Activated naive CD4-positive, alpha-beta T cell treated with anti-CD3 and anti-CD28 coated beads, Interleukin-2, amount 50 U/mL, for 72 hours (primary cell): ENCODE measurements at regions not wholly inside any gene's neighbourhood (a gene's known extent, or its start where the extent isn't known, plus 50 kb on each side); places are given as distances from the start of the nearest gene placed in this dataset.

Experiments used
- ATAC-seq, 2 donors: fragments of 150-1000 bp; cut with Tn5 transposase; 2 replicates each; pipeline ENCODE4 v1.10.0; 2021; ENCODE audit warnings: mild to moderate bottlenecking in 2 of 2, moderate library complexity in 2 of 2
- DNase-seq, 2 donors: peaks; one replicate each; pipeline ENCODE4 v3.0.0; 2021 to 2022; ENCODE audit warnings: low spot score in 2 of 2
- H3K27ac Mint-ChIP-seq, 2 donors: one replicate each; pipeline ENCODE4 v1.8.0; 2022; ENCODE audit warnings: mild to moderate bottlenecking in 2 of 2, mixed read lengths in 2 of 2
- H3K36me3 Mint-ChIP-seq, 2 donors: one replicate each; pipeline ENCODE4 v1.8.0; 2022; ENCODE audit warnings: mixed read lengths in 2 of 2
- H3K9me3 Mint-ChIP-seq, 2 donors: one replicate each; pipeline ENCODE4 v1.8.0; 2022; ENCODE audit warnings: mixed read lengths in 2 of 2

DNA sequence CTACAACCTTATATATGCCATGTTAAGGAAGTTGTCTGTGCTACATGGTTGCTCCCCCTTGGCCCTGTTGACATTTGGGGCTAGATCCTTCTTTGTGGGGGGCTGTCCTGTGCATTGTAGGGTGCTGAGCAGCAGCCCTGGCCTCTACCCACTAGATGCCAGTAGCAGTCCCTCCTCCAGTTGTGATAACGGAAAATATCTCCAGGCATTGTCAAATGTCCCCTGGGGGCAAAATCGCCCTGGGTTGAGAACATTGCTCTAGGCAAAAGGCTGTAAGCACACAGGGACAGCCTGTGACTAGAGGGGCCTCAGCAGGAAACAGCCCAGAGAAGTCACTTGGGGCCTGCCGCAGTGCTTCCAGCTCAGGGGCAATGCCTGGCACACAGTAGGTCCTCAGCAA is 1100.3 kb downstream of the BCL11B start:
- DNase-seq (no peak), ATAC-seq (no peak)
- Mint-ChIP-seq H3K27ac (peak overlapping the region; percentile 99 to 100), H3K9me3 (peaks cover 4 to 9% of the 10 kb centered on the region in 2 donors), H3K36me3 (peaks cover 14 to 36% of the 10 kb centered on the region in 2 donors)

DNA sequence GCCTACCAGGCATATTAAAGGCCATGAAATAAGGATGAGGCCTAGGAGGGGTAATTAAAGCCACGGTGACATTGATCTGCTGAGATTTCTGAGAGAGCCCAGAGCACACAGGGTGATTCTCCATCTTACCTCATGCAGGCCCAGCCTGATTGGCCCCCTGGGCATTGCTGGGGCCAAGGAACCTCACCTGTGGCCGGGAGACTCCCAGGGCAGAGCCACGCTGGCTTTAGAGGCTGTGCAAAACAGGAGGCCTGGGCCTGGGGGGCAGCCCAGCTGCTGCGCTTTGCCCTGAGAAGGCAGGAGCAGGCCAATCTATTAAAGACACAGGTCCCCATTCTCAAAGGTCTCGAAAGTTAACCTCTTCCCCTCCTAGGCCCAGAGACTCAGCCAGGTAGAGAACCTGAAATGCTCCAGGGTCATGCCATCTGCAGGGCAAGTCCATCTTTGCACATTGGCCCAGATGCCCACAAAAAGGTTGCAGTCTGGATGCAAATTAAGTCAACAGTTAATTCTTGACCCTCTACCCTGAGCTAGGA is 1099.7 kb downstream of the BCL11B start:
- H3K27ac Mint-ChIP-seq, result peak overlapping the region; percentile 99 to 100
- DNase-seq, result no peak
- H3K36me3 Mint-ChIP-seq, result peaks cover 12 to 33% of the 10 kb centered on the region in 2 donors
- H3K9me3 Mint-ChIP-seq, result peaks cover 4 to 7% of the 10 kb centered on the region in 2 donors
- ATAC-seq, result no peak

DNA sequence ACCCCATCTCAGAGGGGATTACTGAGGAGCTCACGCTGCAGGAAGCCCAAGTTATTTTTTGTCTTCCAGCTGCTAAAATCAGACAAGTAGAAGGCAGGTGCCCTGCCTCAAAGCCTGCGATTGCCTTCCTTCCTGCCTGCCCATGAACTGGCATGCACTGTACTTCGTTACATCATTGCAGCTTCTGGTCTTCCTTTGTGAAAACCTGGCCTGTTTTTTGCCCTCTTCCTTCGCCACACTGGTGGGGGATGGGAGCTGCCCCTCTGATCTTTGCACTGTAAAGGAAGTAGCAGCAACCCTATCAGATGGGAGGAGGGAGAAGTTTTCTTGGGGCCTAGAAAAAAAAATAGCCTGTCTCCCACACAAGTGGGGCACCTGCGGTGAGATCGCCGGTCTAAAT is 1098.7 kb downstream of the BCL11B start:
- peaks cover 3 to 23% of the 10 kb centered on the region in 2 donors for H3K36me3 Mint-ChIP-seq
- no peak for ATAC-seq
- no peak for DNase-seq
- H3K27ac Mint-ChIP-seq, result peak overlapping the region; percentile 100
- H3K9me3 Mint-ChIP-seq, result peaks cover under 1 to 2% of the 10 kb centered on the region in 2 donors

DNA sequence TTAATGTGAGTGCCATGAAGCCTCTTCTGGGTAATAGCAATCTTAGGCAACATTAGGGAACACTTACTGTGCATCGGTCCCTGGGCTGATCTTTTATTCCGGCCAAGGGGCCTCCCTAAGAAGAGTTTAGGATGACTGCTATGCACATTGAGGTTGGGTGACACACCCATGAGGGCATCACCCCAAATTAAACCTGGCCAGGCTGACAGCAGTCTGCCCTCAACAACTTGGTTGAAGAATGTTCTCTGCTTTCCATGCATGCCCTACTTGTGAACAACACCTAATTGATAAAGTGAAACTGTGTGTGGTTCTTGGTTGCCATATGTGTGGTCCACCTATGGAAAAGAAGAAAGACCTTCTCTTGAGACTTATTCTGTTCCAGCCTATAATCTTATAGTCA is 1098.0 kb downstream of the BCL11B start:
- DNase-seq (peak in 1 of 2 donors; percentile 74), ATAC-seq (peak in 1 of 2 donors; percentile 25)
- Mint-ChIP-seq H3K36me3 (peaks cover 0 to 16% of the 10 kb centered on the region in 2 donors), H3K27ac (peak overlapping the region; percentile 100), H3K9me3 (no peaks in the 10 kb centered on the region)

DNA sequence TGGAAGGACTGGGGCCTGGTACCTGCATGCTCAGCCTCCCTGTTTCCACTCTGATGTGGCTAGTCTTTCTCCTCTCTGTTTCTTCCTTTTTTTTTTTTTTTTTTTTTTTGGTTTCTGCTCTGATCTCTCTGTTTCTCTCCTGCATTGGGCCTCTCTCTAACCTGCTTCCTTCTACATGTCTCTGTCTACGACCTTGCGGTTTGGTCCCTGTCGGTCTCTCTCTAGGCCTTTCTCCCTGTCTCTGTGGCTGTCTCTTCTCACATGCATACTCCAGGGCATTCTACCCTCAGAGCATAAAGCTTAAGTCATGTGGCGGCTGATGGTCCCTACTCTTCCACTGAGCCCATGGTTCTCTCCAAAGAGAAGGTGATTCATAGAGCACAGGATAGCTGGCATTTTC is 1096.6 kb downstream of the BCL11B start:
- Mint-ChIP-seq H3K27ac (peak overlapping the region; percentile 100), H3K9me3 (no peaks in the 10 kb centered on the region)
- no peak for DNase-seq

DNA sequence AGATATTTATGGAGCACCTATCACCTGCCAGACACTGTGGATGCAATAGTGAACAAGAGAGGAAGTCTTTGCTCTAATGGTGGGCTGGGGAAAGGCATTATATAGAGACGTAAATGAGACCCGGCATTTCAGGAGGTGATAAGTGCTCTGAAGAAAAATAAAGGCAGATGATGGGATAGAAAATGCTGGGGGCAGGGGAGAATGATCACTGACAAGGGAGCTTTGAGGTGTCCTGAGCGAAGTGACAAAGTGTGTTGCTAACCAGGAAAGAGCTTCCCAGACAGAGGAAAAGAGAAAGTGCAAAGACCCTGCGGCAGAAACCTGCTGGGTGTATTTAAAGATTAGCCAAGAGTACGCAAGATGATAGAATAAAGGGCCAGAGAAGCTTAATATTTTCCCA is 1096.1 kb downstream of the BCL11B start:
- ATAC-seq (no peak), DNase-seq (no peak)
- peaks cover 1 to 9% of the 10 kb centered on the region in 2 donors for H3K36me3 Mint-ChIP-seq
- no peaks in the 10 kb centered on the region for H3K9me3 Mint-ChIP-seq
- H3K27ac Mint-ChIP-seq, result peak overlapping the region; percentile 100

More for the DNA sequence above, 1096.6 kb downstream of the BCL11B start:
- ATAC-seq, result peak; percentile 1 to 19
- H3K36me3 Mint-ChIP-seq, result peaks cover 0 to 11% of the 10 kb centered on the region in 2 donors

DNA sequence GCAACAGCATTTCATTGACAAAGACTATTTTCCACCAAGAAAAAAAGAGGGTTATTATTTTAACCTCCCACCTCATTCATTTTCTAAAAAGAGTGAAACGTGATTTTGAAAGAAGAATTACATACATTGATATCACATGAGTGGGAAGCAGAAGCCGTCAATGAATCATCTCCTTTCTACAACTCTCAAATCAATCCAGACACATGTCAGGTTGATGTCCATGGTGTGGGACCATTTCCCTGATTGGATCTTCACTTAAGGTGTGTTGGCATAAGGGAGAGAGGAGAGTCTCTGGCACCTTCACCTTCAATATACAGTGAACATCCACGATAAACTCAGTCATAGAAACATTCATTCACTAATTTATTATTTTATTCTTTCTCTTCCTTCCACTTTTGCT is 1095.1 kb downstream of the BCL11B start:
- ATAC-seq (peak; percentile 39 to 60), DNase-seq (no peak)
- peak overlapping the region; percentile 100 for H3K27ac Mint-ChIP-seq
- H3K36me3 Mint-ChIP-seq, result peaks cover 6 to 9% of the 10 kb centered on the region in 2 donors
- H3K9me3 Mint-ChIP-seq, result no peaks in the 10 kb centered on the region

DNA sequence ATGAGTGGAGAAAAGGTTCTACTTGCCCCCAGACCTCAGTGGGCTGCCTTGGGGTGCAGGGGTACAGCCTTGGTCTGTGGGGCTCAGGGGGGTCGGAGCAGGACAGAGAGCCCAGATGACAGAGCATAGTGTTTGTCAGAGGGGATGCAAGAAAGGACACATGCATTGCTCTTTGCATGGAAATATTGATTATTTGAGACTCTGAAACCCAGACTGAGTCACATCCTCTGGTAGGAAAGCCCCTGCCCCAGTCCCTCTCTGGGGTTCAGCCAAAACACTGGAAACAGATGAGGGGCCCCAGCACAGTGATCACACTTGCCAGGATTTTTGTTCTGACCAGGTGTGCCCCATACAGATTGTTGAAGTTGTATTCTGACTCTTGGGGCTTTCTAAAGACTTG is 1094.4 kb downstream of the BCL11B start:
- peak; percentile 75 to 81 for ATAC-seq
- peak; percentile 75 to 84 for DNase-seq
- Mint-ChIP-seq H3K27ac (peak overlapping the region; percentile 100), H3K9me3 (no peaks in the 10 kb centered on the region), H3K36me3 (peaks cover 6 to 9% of the 10 kb centered on the region in 2 donors)

DNA sequence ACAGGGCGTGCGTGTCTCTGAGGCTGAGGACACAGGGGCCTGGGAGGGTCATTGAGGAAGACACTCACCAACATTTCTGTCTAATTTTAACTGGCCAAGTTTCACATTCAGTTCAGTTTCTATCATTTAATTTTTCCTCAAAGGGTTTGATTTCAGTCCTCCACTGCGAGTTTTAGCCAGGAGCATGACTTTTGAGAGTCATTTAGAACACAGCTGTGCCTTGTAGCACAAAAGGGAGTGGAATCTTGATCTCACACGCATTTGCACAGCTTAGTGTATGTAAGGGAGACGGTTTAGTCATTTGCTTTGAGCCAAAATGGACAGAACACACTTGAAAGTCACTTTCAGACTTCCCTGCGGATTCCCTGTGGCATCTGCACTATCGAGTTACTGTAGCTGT is 1090.8 kb downstream of the BCL11B start:
- peak overlapping the region; percentile 97 to 99 for H3K27ac Mint-ChIP-seq
- no peak for DNase-seq
- H3K9me3 Mint-ChIP-seq, result peaks cover 5% of the 10 kb centered on the region in 2 donors
- no peak for ATAC-seq
- peaks cover 9 to 22% of the 10 kb centered on the region in 2 donors for H3K36me3 Mint-ChIP-seq

DNA sequence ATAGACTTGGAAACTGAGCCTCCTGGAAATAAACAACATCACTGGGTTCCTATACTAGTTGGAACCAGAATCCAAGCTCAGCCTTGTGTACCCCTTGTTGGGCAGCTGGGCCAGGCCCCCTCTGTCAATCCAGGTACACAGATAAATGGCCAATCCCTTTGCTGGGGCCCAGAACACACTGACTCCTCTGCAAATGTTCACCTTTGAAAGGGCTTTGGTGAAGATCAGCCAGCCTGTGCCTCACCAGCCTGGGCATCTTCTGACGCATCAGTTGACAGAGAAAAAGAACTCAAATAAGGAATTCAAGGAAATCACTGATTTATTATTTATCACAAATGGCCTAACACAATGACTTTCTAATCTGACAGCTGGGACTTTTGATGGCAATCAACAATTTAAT is 1090.2 kb downstream of the BCL11B start:
- DNase-seq (no peak), ATAC-seq (no peak)
- H3K36me3 Mint-ChIP-seq, result peaks cover 9 to 22% of the 10 kb centered on the region in 2 donors
- H3K27ac Mint-ChIP-seq, result peak overlapping the region; percentile 97 to 99
- H3K9me3 Mint-ChIP-seq, result peaks cover 5% of the 10 kb centered on the region in 2 donors

DNA sequence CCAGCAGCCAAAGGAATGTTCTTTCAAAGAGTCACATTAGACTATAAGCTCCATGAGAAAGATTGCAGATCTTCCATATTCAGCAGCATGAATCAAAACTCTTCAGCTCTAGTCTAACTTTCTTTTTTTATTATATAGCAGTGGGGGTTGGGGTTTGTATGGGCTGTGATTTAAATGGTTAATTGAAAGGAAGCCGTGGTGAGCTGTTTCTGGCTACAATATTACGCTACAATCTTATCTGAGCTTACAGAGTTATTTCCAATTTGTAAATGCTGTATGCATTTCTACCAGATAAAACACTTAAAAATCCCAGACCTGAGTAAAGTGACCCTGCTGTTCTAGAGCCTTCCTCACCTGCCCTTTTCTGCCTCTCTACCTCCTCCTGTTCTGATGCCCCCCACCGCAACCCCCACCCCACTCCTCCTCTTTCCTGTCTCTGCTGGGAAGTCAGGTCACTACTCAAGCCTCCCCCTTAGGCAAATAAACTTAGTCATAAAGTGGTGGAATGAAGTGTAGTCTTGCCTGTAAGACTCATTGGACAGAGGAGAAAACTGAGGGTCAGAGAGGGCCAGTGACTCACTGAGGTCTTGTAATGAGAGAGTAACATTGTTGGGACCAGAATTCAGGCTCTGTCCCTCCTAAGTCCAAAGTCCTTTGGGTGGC is 1089.5 kb downstream of the BCL11B start:
- H3K9me3 Mint-ChIP-seq, result peaks cover 5% of the 10 kb centered on the region in 2 donors
- H3K27ac Mint-ChIP-seq, result peak overlapping the region; percentile 97 to 99
- ATAC-seq (peak; percentile 78 to 88), DNase-seq (peak in 1 of 2 donors; percentile 75)
- H3K36me3 Mint-ChIP-seq, result peaks cover 9 to 22% of the 10 kb centered on the region in 2 donors

DNA sequence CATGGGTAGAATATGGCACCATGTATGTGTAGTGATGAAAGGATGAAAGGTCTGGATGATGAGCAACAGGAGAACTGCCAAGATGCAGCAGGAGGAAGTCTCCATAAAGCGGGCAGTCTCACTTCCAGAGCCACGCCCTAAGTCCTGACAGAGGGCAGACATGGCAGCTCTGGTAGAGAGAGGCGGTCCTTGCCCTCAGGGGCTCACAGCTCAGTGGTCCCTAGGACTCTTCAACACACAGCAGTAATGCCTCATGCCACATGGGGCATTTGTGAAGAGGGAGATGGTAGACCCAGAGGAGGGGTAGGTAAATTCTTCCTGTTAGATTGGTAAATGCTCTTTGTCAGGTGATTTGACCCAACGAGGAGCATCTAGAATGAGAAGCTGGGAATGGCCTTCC is 1088.4 kb downstream of the BCL11B start:
- no peak for DNase-seq
- H3K27ac Mint-ChIP-seq, result peak overlapping the region; percentile 97 to 99
- ATAC-seq, result peak in 1 of 2 donors; percentile 0
- H3K36me3 Mint-ChIP-seq, result peaks cover 9 to 22% of the 10 kb centered on the region in 2 donors
- H3K9me3 Mint-ChIP-seq, result peaks cover 5% of the 10 kb centered on the region in 2 donors

DNA sequence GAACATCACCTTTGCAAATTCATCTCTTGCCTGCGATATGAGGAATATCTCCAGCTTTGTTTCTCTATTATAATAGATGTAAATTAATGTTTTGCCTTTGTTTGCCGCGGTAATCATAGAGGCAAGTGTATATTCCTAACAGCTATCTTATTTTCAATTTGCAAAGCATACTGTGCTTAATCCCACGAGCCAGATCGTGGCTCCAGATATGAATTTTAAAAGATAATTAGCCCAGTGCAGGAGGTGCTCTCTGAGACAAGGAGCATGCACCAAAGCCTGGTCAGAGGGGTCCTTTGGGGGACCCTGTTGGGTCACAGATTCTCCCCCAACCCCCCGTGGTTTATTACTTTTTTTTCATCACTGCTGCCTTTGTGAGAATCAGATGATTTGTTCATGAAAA is 1087.5 kb downstream of the BCL11B start:
- peaks cover 11 to 29% of the 10 kb centered on the region in 2 donors for H3K36me3 Mint-ChIP-seq
- ATAC-seq (no peak), DNase-seq (no peak)
- peak overlapping the region; percentile 97 to 99 for H3K27ac Mint-ChIP-seq
- H3K9me3 Mint-ChIP-seq, result peaks cover 5% of the 10 kb centered on the region in 2 donors

DNA sequence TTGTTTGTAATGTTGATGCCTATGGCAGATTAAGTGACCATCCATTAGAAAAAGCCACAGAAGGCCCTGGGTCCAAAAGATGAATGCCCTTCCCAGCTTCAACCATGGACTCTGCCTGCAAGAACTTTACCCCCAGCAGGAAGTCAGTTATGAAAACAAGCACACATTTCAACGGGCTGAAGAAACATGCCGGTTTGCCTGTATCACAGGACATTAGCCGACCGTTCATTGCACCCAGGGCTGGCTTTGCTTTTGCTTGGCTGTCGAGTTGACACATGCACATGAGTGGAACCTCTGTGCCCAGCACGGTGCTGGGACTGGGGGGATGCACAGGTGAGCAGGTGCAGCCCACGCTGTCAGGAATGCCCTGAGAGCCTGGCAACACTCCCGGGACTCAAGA is 1087.0 kb downstream of the BCL11B start:
- Mint-ChIP-seq H3K36me3 (peaks cover 7 to 32% of the 10 kb centered on the region in 2 donors), H3K27ac (peak overlapping the region; percentile 97 to 99), H3K9me3 (peaks cover 5 to 7% of the 10 kb centered on the region in 2 donors)
- no peak for ATAC-seq
- DNase-seq, result no peak

DNA sequence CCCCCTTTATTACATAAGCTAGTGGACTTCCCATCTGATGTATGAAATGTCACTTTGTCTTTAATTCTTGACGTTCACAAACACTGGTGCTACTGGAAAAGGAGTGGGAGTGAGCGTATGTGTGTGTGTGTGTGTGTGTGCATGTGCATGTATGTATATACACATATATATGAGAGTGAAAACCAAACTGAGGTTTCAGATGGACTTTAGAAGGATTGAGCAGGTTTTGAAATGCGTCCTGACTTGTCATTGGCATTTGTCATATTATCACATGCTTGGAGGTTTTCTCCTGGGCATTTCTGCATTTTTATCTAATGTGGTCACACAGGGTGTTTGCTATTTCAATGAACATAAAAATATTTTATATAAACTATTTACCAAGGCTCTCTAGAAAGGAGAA is 1085.9 kb downstream of the BCL11B start:
- Mint-ChIP-seq H3K9me3 (peaks cover 5 to 16% of the 10 kb centered on the region in 2 donors), H3K36me3 (peaks cover 18 to 35% of the 10 kb centered on the region in 2 donors), H3K27ac (peak overlapping the region; percentile 99)
- DNase-seq (no peak), ATAC-seq (no peak)

DNA sequence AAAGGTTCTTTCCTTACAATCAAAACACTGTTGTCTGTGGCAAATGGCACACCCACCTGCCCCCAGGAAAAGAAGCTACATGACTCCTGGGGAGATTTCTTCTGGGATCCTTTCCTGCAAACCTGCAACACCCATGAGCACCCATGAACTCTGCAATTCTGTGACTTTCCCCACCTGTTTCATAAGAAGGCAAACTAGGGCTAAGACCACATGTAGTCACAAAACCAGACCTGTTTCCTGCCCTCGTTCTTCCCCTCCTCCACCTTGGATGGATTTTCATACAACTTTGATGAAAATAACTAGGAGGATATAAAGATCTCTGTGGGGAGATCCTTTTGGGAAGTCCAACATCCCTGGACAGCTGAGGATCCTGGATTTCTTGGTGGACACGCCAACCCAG is 1084.7 kb downstream of the BCL11B start:
- DNase-seq, result no peak
- peak overlapping the region; percentile 99 for H3K27ac Mint-ChIP-seq
- H3K9me3 Mint-ChIP-seq, result peaks cover 5 to 17% of the 10 kb centered on the region in 2 donors
- no peak for ATAC-seq
- peaks cover 24 to 34% of the 10 kb centered on the region in 2 donors for H3K36me3 Mint-ChIP-seq

DNA sequence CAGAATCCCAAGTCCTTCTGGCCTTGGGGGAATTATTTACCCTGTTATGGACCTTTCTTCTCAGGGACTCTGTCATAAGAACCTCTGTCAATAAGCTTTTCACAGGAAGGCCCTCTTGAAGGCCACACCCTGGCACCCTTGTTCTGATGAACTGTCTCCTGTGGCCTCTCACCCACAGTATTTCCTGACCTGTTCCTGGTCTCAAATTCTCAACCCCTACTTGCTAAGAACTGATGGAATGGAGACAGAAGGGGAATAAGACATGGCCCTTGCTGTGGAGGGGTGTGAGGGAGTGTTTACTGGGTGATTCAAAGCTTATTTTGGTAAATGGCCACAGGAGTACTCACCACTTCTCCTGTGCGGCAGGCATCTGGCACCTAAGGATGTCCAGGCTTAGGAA is 1082.9 kb downstream of the BCL11B start:
- no peak for DNase-seq
- Mint-ChIP-seq H3K36me3 (peaks cover 36 to 39% of the 10 kb centered on the region in 2 donors), H3K27ac (peak overlapping the region; percentile 99), H3K9me3 (peaks cover 0 to 22% of the 10 kb centered on the region in 2 donors)
- ATAC-seq, result peak; percentile 48 to 66

DNA sequence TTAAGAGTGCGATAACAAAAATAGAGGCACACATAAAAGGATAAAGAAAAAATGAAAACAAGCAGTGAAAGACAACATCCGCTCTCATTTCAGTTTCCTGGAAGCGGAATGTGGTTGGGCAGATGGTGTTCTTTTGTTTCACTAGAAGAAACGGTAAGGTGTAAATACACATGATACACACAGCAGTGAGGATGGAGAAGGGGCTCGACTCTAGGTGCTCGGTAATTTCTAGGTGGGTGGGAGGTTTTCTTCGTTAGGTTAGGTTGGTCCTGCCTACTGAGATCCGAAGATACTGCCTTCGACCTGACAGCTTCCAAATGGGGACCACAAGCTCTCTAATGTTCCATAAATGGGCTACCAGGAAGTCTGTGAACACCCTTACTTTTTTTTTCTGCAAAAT is 1082.5 kb downstream of the BCL11B start:
- DNase-seq (no peak), ATAC-seq (peak; percentile 65 to 91)
- Mint-ChIP-seq H3K27ac (peak overlapping the region; percentile 99), H3K36me3 (peaks cover 36 to 39% of the 10 kb centered on the region in 2 donors), H3K9me3 (peaks cover 0 to 22% of the 10 kb centered on the region in 2 donors)
